ENCODE measurements at regions not wholly inside any gene's neighbourhood (a gene's known extent, or its start where the extent isn't known, plus 50 kb on each side); places are given as distances from the start of the nearest gene placed in this dataset.

DNA sequence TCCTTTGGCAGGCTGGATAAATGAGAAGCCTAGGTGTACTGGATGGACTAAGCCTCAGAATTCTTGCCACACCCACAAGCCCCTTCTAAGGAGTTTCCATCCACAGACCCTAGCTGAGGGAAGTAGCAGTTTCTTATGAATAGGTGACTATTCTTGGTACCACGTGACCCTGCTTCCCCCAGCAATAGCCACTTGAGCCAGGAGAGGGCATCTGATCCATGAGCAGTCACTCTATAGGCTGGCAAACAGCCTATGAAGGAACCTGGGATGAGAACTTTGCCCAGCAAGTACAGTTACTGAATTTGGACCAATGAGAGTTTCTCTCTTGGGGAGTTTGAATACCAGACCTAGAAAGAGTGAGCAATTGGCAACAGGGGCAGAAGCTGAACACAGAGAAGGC is 84.0 kb downstream of the RTL9 start:
- TF ChIP-seq POLR2AphosphoS5 (IDR thresholded peaks at IDR 0.05) (no peak), EP300 (IDR thresholded peaks at IDR 0.05; ENCODE audit: low read depth) (no peak)
- TF ChIP-seq, protein P1, sequence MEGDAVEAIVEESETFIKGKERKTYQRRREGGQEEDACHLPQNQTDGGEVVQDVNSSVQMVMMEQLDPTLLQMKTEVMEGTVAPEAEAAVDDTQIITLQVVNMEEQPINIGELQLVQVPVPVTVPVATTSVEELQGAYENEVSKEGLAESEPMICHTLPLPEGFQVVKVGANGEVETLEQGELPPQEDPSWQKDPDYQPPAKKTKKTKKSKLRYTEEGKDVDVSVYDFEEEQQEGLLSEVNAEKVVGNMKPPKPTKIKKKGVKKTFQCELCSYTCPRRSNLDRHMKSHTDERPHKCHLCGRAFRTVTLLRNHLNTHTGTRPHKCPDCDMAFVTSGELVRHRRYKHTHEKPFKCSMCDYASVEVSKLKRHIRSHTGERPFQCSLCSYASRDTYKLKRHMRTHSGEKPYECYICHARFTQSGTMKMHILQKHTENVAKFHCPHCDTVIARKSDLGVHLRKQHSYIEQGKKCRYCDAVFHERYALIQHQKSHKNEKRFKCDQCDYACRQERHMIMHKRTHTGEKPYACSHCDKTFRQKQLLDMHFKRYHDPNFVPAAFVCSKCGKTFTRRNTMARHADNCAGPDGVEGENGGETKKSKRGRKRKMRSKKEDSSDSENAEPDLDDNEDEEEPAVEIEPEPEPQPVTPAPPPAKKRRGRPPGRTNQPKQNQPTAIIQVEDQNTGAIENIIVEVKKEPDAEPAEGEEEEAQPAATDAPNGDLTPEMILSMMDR (IDR thresholded peaks at IDR 0.05), result no peak

Data from transverse colon (tissue), 4 donors.